Left forelimb (tissue), 1 donor: ENCODE measurements at regions not wholly inside any gene's neighbourhood (a gene's known extent, or its start where the extent isn't known, plus 50 kb on each side); places are given as distances from the start of the nearest gene placed in this dataset.
"Not testable (repeated sequence)": the region's sequence is repeated elsewhere in the genome, so short reads cannot be mapped to it uniquely, and the experiment has no call there.

Source experiments
- DNase-seq: peaks from one replicate; pipeline ENCODE4 v3.0.0-alpha.2; 2018; ENCODE audit warnings: low spot score

GRCh38 chr6:153553627-153554026 is 422.5 kb upstream of the RGS17 start:
- no peak for DNase-seq

GRCh38 chr6:153539602-153540001 is 408.5 kb upstream of the RGS17 start:
- DNase-seq: no peak

GRCh38 chr6:153538491-153538890 is 407.4 kb upstream of the RGS17 start:
- no peak for DNase-seq

GRCh38 chr6:153537422-153537821 is 406.3 kb upstream of the RGS17 start:
- no peak for DNase-seq

GRCh38 chr6:153526479-153526878 is 395.4 kb upstream of the RGS17 start:
- no peak for DNase-seq

- no peak for DNase-seq
Measured at GRCh38 chr6:153525998-153526397, 394.9 kb upstream of the RGS17 start.

- DNase-seq: no peak
Measured at GRCh38 chr6:153523390-153523789, 392.3 kb upstream of the RGS17 start.

GRCh38 chr6:153511896-153512496 is 380.9 kb upstream of the RGS17 start:
- DNase-seq: no peak

- no peak for DNase-seq
Measured at GRCh38 chr6:153503810-153504209, 372.7 kb upstream of the RGS17 start.

- DNase-seq: no peak
Measured at GRCh38 chr6:153493501-153493900, 362.4 kb upstream of the RGS17 start.

- no peak for DNase-seq
Measured at GRCh38 chr6:153489479-153489878, 358.4 kb upstream of the RGS17 start.

GRCh38 chr6:153488267-153488666 is 357.2 kb upstream of the RGS17 start:
- DNase-seq: no peak

- DNase-seq: no peak
Measured at GRCh38 chr6:153485072-153485471, 354.0 kb upstream of the RGS17 start.

GRCh38 chr6:153484056-153484455 is 353.0 kb upstream of the RGS17 start:
- DNase-seq: no peak

GRCh38 chr6:153476243-153476642 is 345.2 kb upstream of the RGS17 start:
- DNase-seq: no peak

- no peak for DNase-seq
Measured at GRCh38 chr6:153465050-153465449, 334.0 kb upstream of the RGS17 start.

GRCh38 chr6:153449279-153449678 is 318.2 kb upstream of the RGS17 start:
- DNase-seq: no peak

- DNase-seq: not testable (repeated sequence)
Measured at GRCh38 chr6:153442749-153443148, 311.7 kb upstream of the RGS17 start.

GRCh38 chr6:153442096-153442495 is 311.0 kb upstream of the RGS17 start:
- DNase-seq: no peak

- no peak for DNase-seq
Measured at GRCh38 chr6:153437193-153437592, 306.1 kb upstream of the RGS17 start.

- no peak for DNase-seq
Measured at GRCh38 chr6:153436351-153436750, 305.3 kb upstream of the RGS17 start.

GRCh38 chr6:153435787-153436186 is 304.7 kb upstream of the RGS17 start:
- DNase-seq: no peak

- DNase-seq: no peak
Measured at GRCh38 chr6:153425536-153425935, 294.5 kb upstream of the RGS17 start.

- DNase-seq: no peak
Measured at GRCh38 chr6:153424719-153425400, 293.8 kb upstream of the RGS17 start.
